Osteoblast (primary cell): ENCODE measurements at regions not wholly inside any gene's neighbourhood (a gene's known extent, or its start where the extent isn't known, plus 50 kb on each side); places are given as distances from the start of the nearest gene placed in this dataset.

Experiments used
- DNase-seq: peaks from one replicate; pipeline ENCODE4 v3.0.0; 2011; ENCODE audit warnings: low spot score, mixed read lengths; ENCODE audit not compliant: insufficient read length; ENCODE audit errors: missing footprints
- H2AFZ ChIP-seq: 2 replicates; pipeline ENCODE4 v1.6.0; 2011; ENCODE audit warnings: mild to moderate bottlenecking, low read length
- H3K27ac ChIP-seq: 2 replicates; pipeline ENCODE4 v1.5.1; 2011; ENCODE audit warnings: mild to moderate bottlenecking, low read depth, low read length, moderate library complexity
- H3K27me3 ChIP-seq: 2 replicates; pipeline ENCODE4 v1.6.0; 2012; ENCODE audit warnings: mild to moderate bottlenecking, control low read depth, inconsistent platforms, low read length, moderate library complexity; ENCODE audit not compliant: insufficient read depth
- H3K36me3 ChIP-seq: 2 replicates; pipeline ENCODE4 v1.5.1; 2011; ENCODE audit warnings: mild to moderate bottlenecking, low read length, control low read depth, moderate library complexity; ENCODE audit not compliant: insufficient read depth
- H3K4me1 ChIP-seq: 2 replicates; pipeline ENCODE4 v1.5.1; 2011; ENCODE audit warnings: mild to moderate bottlenecking, low read length, control low read depth, moderate library complexity; ENCODE audit not compliant: insufficient read depth
- H3K4me2 ChIP-seq: 2 replicates; pipeline ENCODE4 v1.6.0; 2011; ENCODE audit warnings: mild to moderate bottlenecking, low read length; ENCODE audit not compliant: insufficient read depth
- H3K4me3 ChIP-seq: fragments of 200-600 bp; sonication (generic); 3 replicates; pipeline ENCODE4 v1.5.1; 2012; ENCODE audit warnings: mild to moderate bottlenecking, low read length, inconsistent platforms; ENCODE audit not compliant: insufficient read depth
- H3K79me2 ChIP-seq: 2 replicates; pipeline ENCODE4 v1.6.0; 2012; ENCODE audit warnings: mild to moderate bottlenecking, low read length, control low read depth, inconsistent platforms; ENCODE audit not compliant: insufficient read depth
- H3K9me3 ChIP-seq: 2 replicates; pipeline ENCODE4 v1.5.1; 2011; ENCODE audit warnings: low read depth, low read length, control low read depth
- H4K20me1 ChIP-seq: 2 replicates; pipeline ENCODE4 v1.6.0; 2012; ENCODE audit warnings: mild to moderate bottlenecking, low read length, control low read depth; ENCODE audit not compliant: insufficient read depth
- TF ChIP-seq, protein P1 (sequence below): IDR thresholded peaks from 2 replicates; pipeline ENCODE4 v1.5.1; 2011; ENCODE audit warnings: mild to moderate bottlenecking, low read depth, low read length, moderate library complexity; ENCODE audit errors: extremely low read depth

DNA sequence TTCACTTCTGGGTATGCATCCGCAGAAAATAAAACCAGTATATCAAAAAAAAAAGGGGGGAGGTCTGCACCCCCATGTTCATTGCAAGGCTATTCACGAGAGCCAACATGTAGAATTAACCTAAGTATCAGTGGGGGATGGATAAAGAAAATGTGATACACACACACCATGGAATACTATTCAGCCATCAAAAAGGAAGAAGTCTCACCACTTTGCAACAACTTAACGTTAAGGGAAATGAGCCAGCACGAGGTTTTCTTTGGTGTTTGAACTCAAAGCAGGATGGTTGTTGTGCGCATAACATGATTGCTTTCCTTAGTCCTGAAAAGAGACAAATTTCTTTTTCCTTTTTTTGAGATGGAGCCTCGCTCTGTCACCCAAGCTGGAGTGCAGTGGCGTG, 222.7 kb downstream of the SHOX start:
- H3K4me2 ChIP-seq: no peak overlapping the region
- H3K9me3 ChIP-seq: no peaks in the 10 kb centered on the region
- no peaks in the 10 kb centered on the region for H3K27me3 ChIP-seq
- H3K79me2 ChIP-seq: no peaks in the 10 kb centered on the region
- H3K36me3 ChIP-seq: no peaks in the 10 kb centered on the region
- H2AFZ ChIP-seq: no peak overlapping the region
- DNase-seq: no peak
- TF ChIP-seq, protein P1, sequence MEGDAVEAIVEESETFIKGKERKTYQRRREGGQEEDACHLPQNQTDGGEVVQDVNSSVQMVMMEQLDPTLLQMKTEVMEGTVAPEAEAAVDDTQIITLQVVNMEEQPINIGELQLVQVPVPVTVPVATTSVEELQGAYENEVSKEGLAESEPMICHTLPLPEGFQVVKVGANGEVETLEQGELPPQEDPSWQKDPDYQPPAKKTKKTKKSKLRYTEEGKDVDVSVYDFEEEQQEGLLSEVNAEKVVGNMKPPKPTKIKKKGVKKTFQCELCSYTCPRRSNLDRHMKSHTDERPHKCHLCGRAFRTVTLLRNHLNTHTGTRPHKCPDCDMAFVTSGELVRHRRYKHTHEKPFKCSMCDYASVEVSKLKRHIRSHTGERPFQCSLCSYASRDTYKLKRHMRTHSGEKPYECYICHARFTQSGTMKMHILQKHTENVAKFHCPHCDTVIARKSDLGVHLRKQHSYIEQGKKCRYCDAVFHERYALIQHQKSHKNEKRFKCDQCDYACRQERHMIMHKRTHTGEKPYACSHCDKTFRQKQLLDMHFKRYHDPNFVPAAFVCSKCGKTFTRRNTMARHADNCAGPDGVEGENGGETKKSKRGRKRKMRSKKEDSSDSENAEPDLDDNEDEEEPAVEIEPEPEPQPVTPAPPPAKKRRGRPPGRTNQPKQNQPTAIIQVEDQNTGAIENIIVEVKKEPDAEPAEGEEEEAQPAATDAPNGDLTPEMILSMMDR: no peak
- H3K4me3 ChIP-seq: no peak overlapping the region
- peaks cover 26% of the 10 kb centered on the region for H3K4me1 ChIP-seq
- H4K20me1 ChIP-seq: no peaks in the 10 kb centered on the region
- no peak overlapping the region for H3K27ac ChIP-seq

DNA sequence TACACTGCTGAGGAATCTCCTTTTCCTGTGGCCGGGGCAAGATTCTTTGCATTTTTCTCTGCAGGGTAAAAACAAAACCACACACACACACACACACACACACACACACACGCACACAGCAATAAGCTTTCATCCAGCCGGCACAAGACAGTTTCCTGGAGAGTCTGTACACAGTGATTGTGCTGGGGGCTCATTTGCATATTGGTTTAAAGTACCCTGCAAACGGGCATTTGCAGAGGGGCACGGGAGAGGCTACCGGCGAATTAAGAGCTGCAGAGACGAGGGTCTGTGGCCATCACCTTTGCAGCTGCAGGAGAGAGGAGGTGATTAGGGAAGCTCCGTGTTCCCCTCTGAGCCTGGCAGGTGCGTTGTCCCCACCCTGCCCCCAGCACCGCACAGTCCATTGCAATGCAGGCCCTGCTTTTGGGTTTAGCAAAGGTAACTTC, 219.9 kb downstream of the SHOX start:
- Histone ChIP-seq H3K9me3 (no peaks in the 10 kb centered on the region), H3K4me2 (peak overlapping the region; percentile 43), H4K20me1 (no peaks in the 10 kb centered on the region), H3K4me3 (no peak overlapping the region), H2AFZ (no peak overlapping the region), H3K27ac (no peak overlapping the region), H3K36me3 (no peaks in the 10 kb centered on the region), H3K4me1 (peaks cover 23% of the 10 kb centered on the region), H3K27me3 (no peaks in the 10 kb centered on the region), H3K79me2 (no peaks in the 10 kb centered on the region)
- TF ChIP-seq, protein P1: no peak
- DNase-seq: no peak

DNA sequence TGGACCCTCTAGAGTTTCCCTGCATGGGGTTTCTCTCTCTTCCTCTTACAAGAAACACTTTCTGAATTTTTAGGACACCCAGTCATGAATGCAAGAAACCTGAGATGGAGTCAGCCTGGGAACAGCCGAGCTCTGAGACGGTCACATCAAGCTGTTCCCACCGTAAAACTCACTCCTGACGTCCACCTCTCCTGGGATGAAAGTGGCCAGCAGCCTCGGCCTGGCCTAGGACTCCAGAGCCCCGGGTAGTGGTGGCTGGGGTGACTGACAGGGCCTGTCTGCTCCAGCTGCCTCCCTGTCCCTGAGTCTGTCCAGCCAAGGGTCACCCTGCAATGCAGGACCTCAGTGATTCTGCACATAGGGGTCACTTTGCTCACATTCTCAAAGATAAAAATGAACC, 217.8 kb downstream of the SHOX start:
- Histone ChIP-seq H3K36me3 (peaks cover 1% of the 10 kb centered on the region), H3K4me1 (peaks cover 23% of the 10 kb centered on the region), H3K27me3 (no peaks in the 10 kb centered on the region), H3K9me3 (no peaks in the 10 kb centered on the region), H3K4me3 (no peak overlapping the region), H3K4me2 (peak overlapping the region; percentile 45), H4K20me1 (no peaks in the 10 kb centered on the region), H3K79me2 (no peaks in the 10 kb centered on the region), H3K27ac (peak overlapping the region; percentile 75), H2AFZ (peak overlapping the region; percentile 95)
- TF ChIP-seq, protein P1: no peak
- no peak for DNase-seq

DNA sequence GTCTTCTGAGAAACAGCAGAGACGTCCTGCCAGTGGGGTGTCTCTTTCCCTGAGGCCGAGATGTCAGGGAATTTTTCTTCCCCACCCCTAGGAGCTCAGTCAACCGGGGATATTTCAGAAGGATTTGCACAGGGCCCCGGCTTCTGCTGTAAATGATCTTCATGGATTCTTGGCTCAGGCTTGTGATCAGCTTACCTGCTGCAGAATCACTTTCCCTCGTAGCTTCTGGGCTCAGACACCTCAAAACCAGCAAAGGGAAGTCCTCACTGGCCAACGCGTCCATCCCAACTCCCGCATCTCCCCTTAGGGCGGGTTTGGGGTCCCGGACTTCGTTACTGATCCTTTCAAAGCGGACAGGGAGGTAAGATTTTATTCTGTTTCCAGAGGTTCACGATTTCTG, 212.7 kb downstream of the SHOX start:
- Histone ChIP-seq H2AFZ (peak overlapping the region; percentile 92), H3K79me2 (peaks cover 12% of the 10 kb centered on the region), H3K27me3 (no peaks in the 10 kb centered on the region), H4K20me1 (no peaks in the 10 kb centered on the region), H3K27ac (peak overlapping the region; percentile 23), H3K4me1 (peaks cover 14% of the 10 kb centered on the region), H3K36me3 (peaks cover 3% of the 10 kb centered on the region), H3K4me3 (peak overlapping the region; percentile 61), H3K9me3 (no peaks in the 10 kb centered on the region), H3K4me2 (peak overlapping the region; percentile 72)
- no peak for DNase-seq
- TF ChIP-seq, protein P1: no peak
